SKM-1 (cell line): ENCODE measurements at regions not wholly inside any gene's neighbourhood (a gene's known extent, or its start where the extent isn't known, plus 50 kb on each side); places are given as distances from the start of the nearest gene placed in this dataset.

Experiments
- DNase-seq: peaks from one replicate; lab custom pipeline; 2025; ENCODE audit not compliant: unreplicated experiment; lab: John Stamatoyannopoulos, UW

GRCh38 chr6:62480544-62480943, 194.5 kb upstream of the KHDRBS2 start:
- DNase-seq: no peak

- DNase-seq: no peak
Measured at GRCh38 chr6:62479697-62480220, 193.7 kb upstream of the KHDRBS2 start.

DNA sequence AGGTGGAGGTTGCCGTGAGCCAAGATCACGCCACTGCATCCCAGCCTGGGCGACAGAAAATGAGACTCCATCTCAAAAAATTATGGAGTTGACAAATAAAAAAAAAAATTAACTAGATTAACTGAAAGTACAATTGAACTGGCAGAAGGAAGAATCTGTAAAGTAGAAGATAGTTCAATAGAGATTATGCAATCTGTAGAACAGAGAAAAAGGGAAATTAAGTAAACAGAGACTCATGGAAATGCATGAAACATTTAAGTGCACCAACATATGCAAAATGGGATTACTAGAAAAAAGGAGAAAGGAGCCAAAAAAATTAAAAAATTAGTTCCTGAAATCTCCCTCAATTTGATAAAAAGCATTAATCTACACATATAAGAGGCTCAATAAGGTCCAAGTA, 188.8 kb upstream of the KHDRBS2 start:
- no peak for DNase-seq

DNA sequence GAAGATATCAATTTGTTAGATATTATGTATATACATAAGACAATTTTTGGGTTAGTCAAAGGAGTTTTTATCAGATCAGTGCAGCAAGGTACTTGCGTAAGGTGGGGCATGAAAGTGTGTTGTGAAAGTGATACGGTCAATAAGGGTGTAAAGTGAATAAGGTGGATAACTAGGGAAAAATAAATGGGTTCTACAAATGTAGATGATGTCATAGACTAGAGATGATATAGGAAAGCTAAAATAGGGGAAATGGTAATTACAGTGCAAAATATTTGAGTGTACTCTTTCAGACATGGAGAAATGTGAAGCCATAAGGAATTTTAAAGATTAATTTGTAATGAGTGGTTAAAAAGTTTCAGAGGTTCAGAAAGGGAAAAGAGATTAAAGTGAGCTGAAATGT, 180.6 kb upstream of the KHDRBS2 start:
- DNase-seq: no peak

DNA sequence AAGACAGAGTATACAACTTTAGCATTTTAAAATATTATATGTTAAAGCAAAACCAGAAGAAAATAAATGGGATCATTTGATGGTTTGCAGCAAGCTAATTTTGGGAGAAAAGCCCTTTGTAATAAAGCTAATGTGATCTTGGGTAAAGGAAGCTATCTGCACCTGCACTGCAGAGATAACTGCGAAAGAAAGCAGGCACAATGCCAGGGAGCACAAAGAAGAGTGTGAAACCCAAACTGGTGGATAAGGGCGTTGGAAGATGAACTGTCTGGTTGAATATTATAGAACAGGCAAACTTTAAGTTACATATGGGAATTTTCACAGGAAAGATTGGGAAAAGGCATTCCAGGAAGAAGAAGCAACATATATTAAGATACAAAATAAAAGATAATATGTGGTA, 179.2 kb upstream of the KHDRBS2 start:
- DNase-seq: no peak

- DNase-seq: no peak
Measured at GRCh38 chr6:62452586-62452985, 166.6 kb upstream of the KHDRBS2 start.

DNA sequence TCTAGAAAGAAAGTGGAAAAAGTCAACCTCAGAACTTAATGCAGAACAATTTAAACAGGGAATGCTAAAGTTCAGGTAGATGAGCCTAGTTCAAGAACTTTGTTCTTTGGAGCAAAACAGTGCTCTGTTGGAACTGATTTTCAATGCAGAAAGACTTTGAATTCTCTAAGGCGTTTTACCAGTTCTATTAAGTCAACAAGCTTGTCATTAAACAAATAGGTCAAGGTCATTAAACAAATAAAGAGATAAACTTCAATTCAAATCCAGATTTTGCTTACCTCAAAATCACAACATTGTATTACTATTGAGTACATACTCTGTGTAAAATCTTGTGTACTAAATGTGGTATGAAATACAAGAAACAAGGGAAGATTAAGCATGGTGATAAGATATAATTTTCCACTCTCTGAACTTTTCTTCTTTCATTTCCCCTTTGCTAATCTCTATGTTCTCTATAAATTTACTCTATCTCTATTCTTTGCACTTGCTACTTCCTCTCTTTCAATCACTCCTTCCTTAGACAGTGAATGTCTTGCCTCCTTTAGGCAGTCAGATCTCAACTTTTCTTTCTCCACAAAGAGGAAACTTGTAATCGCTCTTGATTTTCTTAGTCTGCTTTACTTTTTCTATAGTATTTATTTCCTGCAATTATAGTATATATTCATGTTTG, 160.8 kb upstream of the KHDRBS2 start:
- no peak for DNase-seq

DNA sequence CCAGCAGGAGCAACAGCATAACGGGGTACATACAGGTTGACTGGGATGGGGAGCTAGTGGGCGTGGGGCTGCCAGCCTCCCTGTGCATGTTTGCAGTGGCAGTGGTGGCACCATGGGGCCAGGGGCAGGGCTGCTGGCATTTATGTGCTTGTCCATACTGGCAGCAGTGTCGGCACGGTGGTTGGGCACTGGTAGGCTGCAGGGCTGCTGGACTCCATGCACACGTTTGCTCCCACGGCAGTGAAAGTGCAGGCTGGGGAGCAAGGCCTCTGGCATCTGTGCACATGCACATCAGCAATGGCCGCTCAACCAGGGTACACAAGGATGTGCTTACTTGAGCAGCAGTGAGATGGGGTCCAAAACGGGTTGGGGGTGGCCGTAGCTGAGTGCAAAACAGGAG, 159.5 kb upstream of the KHDRBS2 start:
- DNase-seq: no peak

GRCh38 chr6:62441182-62441581, 155.2 kb upstream of the KHDRBS2 start:
- DNase-seq: no peak

GRCh38 chr6:62429781-62430180, 143.8 kb upstream of the KHDRBS2 start:
- DNase-seq: no peak

GRCh38 chr6:62400521-62401259, 114.7 kb upstream of the KHDRBS2 start:
- DNase-seq: no peak

DNA sequence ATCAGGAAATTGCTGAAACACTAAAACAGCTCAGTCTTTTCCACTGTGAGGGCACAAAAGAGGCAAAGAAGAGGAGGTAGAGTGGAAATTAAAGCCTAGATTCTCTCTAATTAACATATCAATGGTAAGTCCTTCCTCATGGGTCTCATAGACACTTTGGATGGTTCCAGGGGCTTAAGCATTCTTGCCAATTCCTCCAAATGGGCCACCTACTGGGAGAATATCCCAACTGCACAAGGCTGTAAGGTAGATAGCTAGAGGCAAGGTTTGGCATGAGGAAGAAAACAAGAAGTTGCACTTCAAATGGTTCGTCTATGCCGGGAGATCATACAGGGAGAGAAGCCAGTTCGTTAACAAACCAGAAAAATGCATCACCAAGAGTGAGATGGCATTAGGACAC, 107.6 kb upstream of the KHDRBS2 start:
- DNase-seq: no peak

GRCh38 chr6:62392291-62392690, 106.3 kb upstream of the KHDRBS2 start:
- no peak for DNase-seq

DNA sequence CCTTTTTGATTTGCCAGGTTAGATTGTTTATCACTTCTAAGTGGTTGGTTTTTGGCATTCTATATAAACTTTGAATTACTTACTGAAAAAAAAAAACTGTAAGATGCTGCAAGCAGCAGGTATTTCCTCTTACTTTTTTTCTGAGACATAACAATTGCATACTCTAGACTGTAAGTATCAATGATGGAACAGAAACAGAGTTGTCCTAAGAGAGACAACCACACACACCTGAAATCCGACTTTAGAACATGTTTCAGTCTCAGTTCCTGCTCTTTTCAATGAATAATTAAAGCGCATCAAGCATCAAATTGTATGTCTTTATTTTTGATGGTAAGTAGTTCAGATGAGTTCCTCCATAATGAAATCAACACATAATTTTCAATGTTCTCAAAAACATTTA, 105.3 kb upstream of the KHDRBS2 start:
- no peak for DNase-seq

- DNase-seq: no peak
Measured at GRCh38 chr6:62390401-62390800, 104.4 kb upstream of the KHDRBS2 start.

- DNase-seq: no peak
Measured at GRCh38 chr6:62371453-62372210, 85.6 kb upstream of the KHDRBS2 start.

- peak; percentile 60 for DNase-seq
Measured at GRCh38 chr6:62367601-62368000, 81.6 kb upstream of the KHDRBS2 start.

GRCh38 chr6:62362097-62362496, 76.1 kb upstream of the KHDRBS2 start:
- no peak for DNase-seq

DNA sequence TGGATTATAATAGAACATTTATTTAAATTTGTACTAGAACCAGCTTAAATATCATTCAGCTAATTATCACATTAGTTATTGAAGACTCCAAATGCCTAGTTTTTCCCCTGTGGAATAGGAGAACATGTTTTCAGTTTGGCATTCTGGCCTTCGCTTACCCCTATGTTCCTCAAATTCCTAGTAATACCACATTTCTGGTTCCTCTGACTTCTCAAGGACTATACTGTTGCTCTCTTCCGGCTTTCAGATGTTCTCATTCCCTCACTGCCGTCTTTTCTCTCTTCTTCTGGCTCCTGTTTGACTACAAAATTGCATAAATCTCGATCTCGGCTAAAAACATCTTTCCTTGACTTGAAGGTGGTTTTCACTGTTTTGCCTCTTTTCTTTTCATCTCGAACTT, 71.8 kb upstream of the KHDRBS2 start:
- DNase-seq: no peak

DNA sequence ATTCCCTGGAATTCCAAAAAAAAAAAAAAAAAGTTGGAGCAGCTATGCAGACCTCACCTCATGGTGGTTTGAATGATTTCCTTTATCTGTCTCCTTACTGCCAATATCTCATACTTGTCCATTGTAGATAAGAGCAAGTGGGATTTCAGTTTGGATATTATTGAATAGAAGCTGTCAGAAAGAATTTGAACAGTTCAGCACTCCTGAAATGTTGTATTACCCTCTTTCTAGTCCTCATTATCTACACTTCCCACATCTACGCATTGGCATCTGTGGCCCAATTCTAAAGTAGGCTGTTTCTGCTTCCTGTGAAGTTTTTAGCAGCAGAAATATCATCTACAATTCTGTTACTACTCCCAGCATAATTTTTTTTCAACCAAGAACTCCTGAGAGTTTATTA, 68.2 kb upstream of the KHDRBS2 start:
- no peak for DNase-seq

DNA sequence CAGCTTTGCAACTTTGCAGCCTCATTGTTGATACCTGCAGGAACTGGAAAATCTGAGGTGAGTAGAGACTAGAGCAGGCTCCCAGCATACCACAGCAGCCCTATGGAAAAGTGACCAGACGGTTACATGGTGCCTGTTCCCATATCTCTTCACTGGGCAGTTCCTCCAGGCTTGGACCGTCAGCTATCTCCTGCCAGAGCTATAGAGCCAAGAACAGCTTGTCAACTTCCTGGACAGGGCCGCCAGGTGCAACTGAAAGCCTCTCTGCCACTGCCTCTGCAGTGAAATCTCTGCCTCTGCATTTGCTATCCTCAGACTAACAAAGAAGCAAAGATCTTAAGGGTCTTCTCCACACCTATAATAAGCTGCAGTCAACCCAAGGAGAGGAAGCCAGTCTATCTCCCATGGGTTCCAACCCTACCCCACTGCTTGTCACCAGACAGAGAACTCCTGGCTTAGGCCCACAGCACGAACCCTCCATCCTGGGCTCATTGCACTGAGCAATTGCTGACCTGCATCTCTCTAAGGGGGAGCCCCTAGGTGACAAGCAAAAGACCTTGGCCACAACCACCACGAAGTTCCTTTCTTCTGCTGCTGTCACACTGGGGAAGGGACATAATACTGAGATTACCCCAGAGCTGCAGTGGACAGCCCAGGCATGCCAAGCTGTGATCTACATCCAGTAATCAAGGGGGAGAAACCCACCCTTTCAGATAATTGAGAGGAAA, 60.1 kb upstream of the KHDRBS2 start:
- no peak for DNase-seq
